HepG2 (cell line): ENCODE measurements at regions not wholly inside any gene's neighbourhood (a gene's known extent, or its start where the extent isn't known, plus 50 kb on each side); places are given as distances from the start of the nearest gene placed in this dataset.

Experiments used
- ADNP ChIP-seq: sonication (generic); formaldehyde crosslinking; IDR thresholded peaks from 2 replicates; pipeline ENCODE4 v1.4.0; 2020; ENCODE audit warnings: missing genetic modification reagents
- AGO2 ChIP-seq: fragments of 200-400 bp; formaldehyde crosslinking; optimal IDR thresholded peaks from 2 replicates; pipeline ENCODE3; 2017; ENCODE audit warnings: mild to moderate bottlenecking, low read depth, low read length, moderate library complexity
- AKAP8 ChIP-seq: sonication (generic); formaldehyde crosslinking; IDR thresholded peaks from 2 replicates; pipeline ENCODE4 v1.5.1; 2020; ENCODE audit warnings: mild to moderate bottlenecking, missing genetic modification reagents
- BHLHE40 ChIP-seq: IDR thresholded peaks from 2 replicates; pipeline ENCODE4 v1.6.1; 2011; ENCODE audit warnings: low read length, improper control_type of control experiment
- JUN ChIP-seq: sonication (generic); formaldehyde crosslinking; IDR thresholded peaks from 2 replicates; pipeline ENCODE4 v1.4.0; 2020; ENCODE audit warnings: mild to moderate bottlenecking, missing genetic modification reagents
- LCORL ChIP-seq, 2 experiments: fragments of 450-650 bp in 1 of 2; sonication (generic) in 1 of 2; formaldehyde crosslinking in 1 of 2; IDR thresholded peaks; 2 replicates each; pipeline versions ENCODE4 v1.5.0 to v1.6.1; 2017 to 2020; ENCODE audit warnings: antibody characterized with exemption in 1 of 2, missing genetic modification reagents in 1 of 2
- MAZ ChIP-seq, 2 experiments: sonication (generic) in 1 of 2; formaldehyde crosslinking in 1 of 2; IDR thresholded peaks; 2 replicates each; pipeline versions ENCODE4 v1.5.0 to v1.6.1; 2012 to 2020; ENCODE audit warnings: low read depth in 2 of 2, mild to moderate bottlenecking in 2 of 2, borderline replicate concordance in 1 of 2, improper control_type of control experiment in 1 of 2, low read length in 1 of 2, missing genetic modification reagents in 1 of 2, moderate library complexity in 1 of 2
- MLLT10 ChIP-seq: sonication (generic); formaldehyde crosslinking; IDR thresholded peaks from 2 replicates; pipeline ENCODE4 v1.4.0; 2020; ENCODE audit warnings: missing genetic modification reagents
- NFRKB ChIP-seq: fragments of 450-650 bp; IDR thresholded peaks from 2 replicates; pipeline ENCODE4 v1.6.1; 2017
- NR2F2 ChIP-seq: IDR thresholded peaks from 2 replicates; pipeline ENCODE4 v1.6.1; 2012; ENCODE audit warnings: low read depth, inconsistent platforms, borderline replicate concordance
- PAXIP1 ChIP-seq: sonication (generic); formaldehyde crosslinking; conservative IDR thresholded peaks from 2 replicates; pipeline ENCODE4 v1.4.0; 2020; ENCODE audit warnings: mild to moderate bottlenecking, missing genetic modification reagents, moderate library complexity
- PLSCR1 ChIP-seq: sonication (generic); formaldehyde crosslinking; IDR thresholded peaks from 2 replicates; pipeline ENCODE4 v1.5.0; 2020; ENCODE audit warnings: missing genetic modification reagents, mild to moderate bottlenecking, borderline replicate concordance
- RFX1 ChIP-seq: fragments of 450-650 bp; IDR thresholded peaks from 2 replicates; pipeline ENCODE4 v1.6.1; 2017
- SAFB2 ChIP-seq: sonication (generic); formaldehyde crosslinking; IDR thresholded peaks from 2 replicates; pipeline ENCODE4 v1.5.1; 2020; ENCODE audit warnings: missing genetic modification reagents, low read depth, mild to moderate bottlenecking, borderline replicate concordance
- SMARCC2 ChIP-seq: fragments of 450-650 bp; IDR thresholded peaks from 2 replicates; pipeline ENCODE4 v1.6.1; 2017; ENCODE audit warnings: antibody characterized with exemption, mild to moderate bottlenecking
- SOX5 ChIP-seq: IDR thresholded peaks from 2 replicates; pipeline ENCODE4 v1.6.1; 2016; ENCODE audit warnings: borderline replicate concordance
- TOPORS ChIP-seq: sonication (generic); formaldehyde crosslinking; IDR thresholded peaks from 2 replicates; pipeline ENCODE4 v1.8.0; 2023; ENCODE audit warnings: mild to moderate bottlenecking, missing genetic modification reagents
- ZBTB8A ChIP-seq: sonication (generic); formaldehyde crosslinking; IDR thresholded peaks from 2 replicates; pipeline ENCODE4 v1.4.0; 2020; ENCODE audit warnings: mild to moderate bottlenecking, low read depth, missing genetic modification reagents, borderline replicate concordance
- ZNF562 ChIP-seq: sonication (generic); formaldehyde crosslinking; IDR thresholded peaks from 2 replicates; pipeline ENCODE4 v1.8.0; 2022; ENCODE audit warnings: missing genetic modification reagents, borderline replicate concordance
- ZNF674 ChIP-seq: sonication (generic); formaldehyde crosslinking; IDR thresholded peaks from 2 replicates; pipeline ENCODE4 v1.5.0; 2020; ENCODE audit warnings: low read depth, mild to moderate bottlenecking, missing genetic modification reagents
- TF ChIP-seq, protein P1 (sequence below): sonication (generic); formaldehyde crosslinking; IDR thresholded peaks from 2 replicates; pipeline ENCODE4 v1.5.0; 2020; ENCODE audit warnings: missing genetic modification reagents
- TF ChIP-seq, protein P2 (sequence below): sonication (generic); formaldehyde crosslinking; IDR thresholded peaks from 2 replicates; pipeline ENCODE4 v1.4.0; 2020; ENCODE audit warnings: missing genetic modification reagents

- TF ChIP-seq, protein P1, sequence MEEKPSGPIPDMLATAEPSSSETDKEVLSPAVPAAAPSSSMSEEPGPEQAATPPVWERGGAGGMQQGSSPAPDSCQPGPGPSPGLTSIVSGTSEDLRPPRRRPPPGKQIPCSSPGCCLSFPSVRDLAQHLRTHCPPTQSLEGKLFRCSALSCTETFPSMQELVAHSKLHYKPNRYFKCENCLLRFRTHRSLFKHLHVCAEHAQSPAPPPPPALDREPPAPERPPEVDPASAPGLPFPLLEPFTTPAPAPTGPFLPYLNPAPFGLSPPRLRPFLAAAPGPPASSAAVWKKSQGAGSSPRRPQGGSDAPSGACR (CRISPR knock-in tag): no peak
- no peak for TF ChIP-seq RFX1
- no peak for TF ChIP-seq NR2F2
- TF ChIP-seq MLLT10 (CRISPR knock-in tag): no peak
- TF ChIP-seq JUN (CRISPR knock-in tag): no peak
- TF ChIP-seq AGO2: no peak
- TF ChIP-seq MAZ (IDR thresholded peaks at IDR 0.05; ENCODE audit: borderline replicate concordance, low read depth, low read length): no peak
- no peak for TF ChIP-seq MAZ (CRISPR knock-in tag; IDR thresholded peaks at IDR 0.05; ENCODE audit: low read depth)
- TF ChIP-seq BHLHE40: peak; percentile 51; the same call in 1 of the 2 replicates
- TF ChIP-seq, protein P2, sequence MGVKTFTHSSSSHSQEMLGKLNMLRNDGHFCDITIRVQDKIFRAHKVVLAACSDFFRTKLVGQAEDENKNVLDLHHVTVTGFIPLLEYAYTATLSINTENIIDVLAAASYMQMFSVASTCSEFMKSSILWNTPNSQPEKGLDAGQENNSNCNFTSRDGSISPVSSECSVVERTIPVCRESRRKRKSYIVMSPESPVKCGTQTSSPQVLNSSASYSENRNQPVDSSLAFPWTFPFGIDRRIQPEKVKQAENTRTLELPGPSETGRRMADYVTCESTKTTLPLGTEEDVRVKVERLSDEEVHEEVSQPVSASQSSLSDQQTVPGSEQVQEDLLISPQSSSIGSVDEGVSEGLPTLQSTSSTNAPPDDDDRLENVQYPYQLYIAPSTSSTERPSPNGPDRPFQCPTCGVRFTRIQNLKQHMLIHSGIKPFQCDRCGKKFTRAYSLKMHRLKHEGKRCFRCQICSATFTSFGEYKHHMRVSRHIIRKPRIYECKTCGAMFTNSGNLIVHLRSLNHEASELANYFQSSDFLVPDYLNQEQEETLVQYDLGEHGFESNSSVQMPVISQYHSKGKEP: no peak
- peak; percentile 69 for TF ChIP-seq SOX5
- TF ChIP-seq ADNP: no peak
- TF ChIP-seq PAXIP1 (CRISPR knock-in tag): 0 out of 2 replicates have a peak, but pooled peaks have one; percentile 25
- TF ChIP-seq LCORL (IDR thresholded peaks at IDR 0.05): no peak
- no peak for TF ChIP-seq LCORL (CRISPR knock-in tag; IDR thresholded peaks at IDR 0.05)
- no peak for TF ChIP-seq ZBTB8A (CRISPR knock-in tag)
- TF ChIP-seq AKAP8: no peak
- TF ChIP-seq PLSCR1 (CRISPR knock-in tag): no peak
- no peak for TF ChIP-seq TOPORS
- no peak for TF ChIP-seq NFRKB
- TF ChIP-seq ZNF562 (CRISPR knock-in tag): no peak
- TF ChIP-seq ZNF674: no peak
- no peak for TF ChIP-seq SAFB2 (CRISPR knock-in tag)
- no peak for TF ChIP-seq SMARCC2
These were observed 56.5 kb upstream of the ACVR1 start (continued) for GRCh38 chr2:157932480-157933159.
